ENCODE measurements at regions not wholly inside any gene's neighbourhood (a gene's known extent, or its start where the extent isn't known, plus 50 kb on each side); places are given as distances from the start of the nearest gene placed in this dataset.

GRCh38 chr11:33618956-33619355, 81.7 kb downstream of the C11orf91 start:
- Histone ChIP-seq H3K36me3 (ENCODE audit: control insufficient read depth, insufficient read depth, low read length) (no peaks in the 10 kb centered on the region), H2AFZ (ENCODE audit: low read depth, low read length) (no peak overlapping the region), H3K4me3 (no peak overlapping the region), H4K20me1 (replicated peaks; ENCODE audit: control insufficient read depth, insufficient read depth, low read length) (no peaks in the 10 kb centered on the region; the same call in 1 of the 2 replicates), H3K9me1 (ENCODE audit: control insufficient read depth, insufficient read depth, low read length) (no peaks in the 10 kb centered on the region), H3K4me1 (replicated peaks in 1 of 2; ENCODE audit: control insufficient read depth in 2 of 2, insufficient read depth in 2 of 2, low read length in 2 of 2) (no peaks in the 10 kb centered on the region), H3K79me2 (ENCODE audit: control insufficient read depth, insufficient read depth, low read length) (no peaks in the 10 kb centered on the region), H3K9me3 (replicated peaks; ENCODE audit: control insufficient read depth, insufficient read depth, low read depth, low read length) (no peaks in the 10 kb centered on the region), H3K4me2 (ENCODE audit: insufficient read depth, low read length) (no peak overlapping the region), H3K27me3 (ENCODE audit: control insufficient read depth in 2 of 2, insufficient read depth in 2 of 2, low read length in 2 of 2) (peaks cover 14% of the 10 kb centered on the region in 2 experiments; a peak in 4 of 5 replicates), H3K9ac (ENCODE audit: insufficient read depth in 1 of 2, low read depth in 2 of 2, low read length in 2 of 2) (no peak overlapping the region), H3K27ac (ENCODE audit: extremely low read depth, low read depth, low read length) (no peak overlapping the region)
- 0% methylated on average over 7 of the region's 7 CpGs for WGBS (ENCODE audit: insufficient coverage, low coverage, missing lambda C conversion rate)
- intact Hi-C loops (cut with micrococcal nuclease), result no loop called here
- no peak for DNase-seq (ENCODE audit: extremely low read depth in 1 of 4, low spot score in 3 of 4)
- in situ Hi-C loops (cut with MboI), result no loop called here
- ChIA-PET POLR2A (interaction anchor here (1.3 kb wide), 1 partner anchor 14 kb away, joined by 3 read pairs; no protein-coding TSS in a partner anchor), CTCF (ENCODE audit: low intra/inter-chr PET ratio) (no interaction called here)
- ATAC-seq, result no peak
- no TSS peak for BruUV-seq (replicated peaks)
- TF ChIP-seq, protein P1, sequence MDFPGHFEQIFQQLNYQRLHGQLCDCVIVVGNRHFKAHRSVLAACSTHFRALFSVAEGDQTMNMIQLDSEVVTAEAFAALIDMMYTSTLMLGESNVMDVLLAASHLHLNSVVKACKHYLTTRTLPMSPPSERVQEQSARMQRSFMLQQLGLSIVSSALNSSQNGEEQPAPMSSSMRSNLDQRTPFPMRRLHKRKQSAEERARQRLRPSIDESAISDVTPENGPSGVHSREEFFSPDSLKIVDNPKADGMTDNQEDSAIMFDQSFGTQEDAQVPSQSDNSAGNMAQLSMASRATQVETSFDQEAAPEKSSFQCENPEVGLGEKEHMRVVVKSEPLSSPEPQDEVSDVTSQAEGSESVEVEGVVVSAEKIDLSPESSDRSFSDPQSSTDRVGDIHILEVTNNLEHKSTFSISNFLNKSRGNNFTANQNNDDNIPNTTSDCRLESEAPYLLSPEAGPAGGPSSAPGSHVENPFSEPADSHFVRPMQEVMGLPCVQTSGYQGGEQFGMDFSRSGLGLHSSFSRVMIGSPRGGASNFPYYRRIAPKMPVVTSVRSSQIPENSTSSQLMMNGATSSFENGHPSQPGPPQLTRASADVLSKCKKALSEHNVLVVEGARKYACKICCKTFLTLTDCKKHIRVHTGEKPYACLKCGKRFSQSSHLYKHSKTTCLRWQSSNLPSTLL (IDR thresholded peaks at IDR 0.05), result no peak
- TF ChIP-seq SMARCA5 (IDR thresholded peaks at IDR 0.05), result no peak
- TF ChIP-seq, protein P2, sequence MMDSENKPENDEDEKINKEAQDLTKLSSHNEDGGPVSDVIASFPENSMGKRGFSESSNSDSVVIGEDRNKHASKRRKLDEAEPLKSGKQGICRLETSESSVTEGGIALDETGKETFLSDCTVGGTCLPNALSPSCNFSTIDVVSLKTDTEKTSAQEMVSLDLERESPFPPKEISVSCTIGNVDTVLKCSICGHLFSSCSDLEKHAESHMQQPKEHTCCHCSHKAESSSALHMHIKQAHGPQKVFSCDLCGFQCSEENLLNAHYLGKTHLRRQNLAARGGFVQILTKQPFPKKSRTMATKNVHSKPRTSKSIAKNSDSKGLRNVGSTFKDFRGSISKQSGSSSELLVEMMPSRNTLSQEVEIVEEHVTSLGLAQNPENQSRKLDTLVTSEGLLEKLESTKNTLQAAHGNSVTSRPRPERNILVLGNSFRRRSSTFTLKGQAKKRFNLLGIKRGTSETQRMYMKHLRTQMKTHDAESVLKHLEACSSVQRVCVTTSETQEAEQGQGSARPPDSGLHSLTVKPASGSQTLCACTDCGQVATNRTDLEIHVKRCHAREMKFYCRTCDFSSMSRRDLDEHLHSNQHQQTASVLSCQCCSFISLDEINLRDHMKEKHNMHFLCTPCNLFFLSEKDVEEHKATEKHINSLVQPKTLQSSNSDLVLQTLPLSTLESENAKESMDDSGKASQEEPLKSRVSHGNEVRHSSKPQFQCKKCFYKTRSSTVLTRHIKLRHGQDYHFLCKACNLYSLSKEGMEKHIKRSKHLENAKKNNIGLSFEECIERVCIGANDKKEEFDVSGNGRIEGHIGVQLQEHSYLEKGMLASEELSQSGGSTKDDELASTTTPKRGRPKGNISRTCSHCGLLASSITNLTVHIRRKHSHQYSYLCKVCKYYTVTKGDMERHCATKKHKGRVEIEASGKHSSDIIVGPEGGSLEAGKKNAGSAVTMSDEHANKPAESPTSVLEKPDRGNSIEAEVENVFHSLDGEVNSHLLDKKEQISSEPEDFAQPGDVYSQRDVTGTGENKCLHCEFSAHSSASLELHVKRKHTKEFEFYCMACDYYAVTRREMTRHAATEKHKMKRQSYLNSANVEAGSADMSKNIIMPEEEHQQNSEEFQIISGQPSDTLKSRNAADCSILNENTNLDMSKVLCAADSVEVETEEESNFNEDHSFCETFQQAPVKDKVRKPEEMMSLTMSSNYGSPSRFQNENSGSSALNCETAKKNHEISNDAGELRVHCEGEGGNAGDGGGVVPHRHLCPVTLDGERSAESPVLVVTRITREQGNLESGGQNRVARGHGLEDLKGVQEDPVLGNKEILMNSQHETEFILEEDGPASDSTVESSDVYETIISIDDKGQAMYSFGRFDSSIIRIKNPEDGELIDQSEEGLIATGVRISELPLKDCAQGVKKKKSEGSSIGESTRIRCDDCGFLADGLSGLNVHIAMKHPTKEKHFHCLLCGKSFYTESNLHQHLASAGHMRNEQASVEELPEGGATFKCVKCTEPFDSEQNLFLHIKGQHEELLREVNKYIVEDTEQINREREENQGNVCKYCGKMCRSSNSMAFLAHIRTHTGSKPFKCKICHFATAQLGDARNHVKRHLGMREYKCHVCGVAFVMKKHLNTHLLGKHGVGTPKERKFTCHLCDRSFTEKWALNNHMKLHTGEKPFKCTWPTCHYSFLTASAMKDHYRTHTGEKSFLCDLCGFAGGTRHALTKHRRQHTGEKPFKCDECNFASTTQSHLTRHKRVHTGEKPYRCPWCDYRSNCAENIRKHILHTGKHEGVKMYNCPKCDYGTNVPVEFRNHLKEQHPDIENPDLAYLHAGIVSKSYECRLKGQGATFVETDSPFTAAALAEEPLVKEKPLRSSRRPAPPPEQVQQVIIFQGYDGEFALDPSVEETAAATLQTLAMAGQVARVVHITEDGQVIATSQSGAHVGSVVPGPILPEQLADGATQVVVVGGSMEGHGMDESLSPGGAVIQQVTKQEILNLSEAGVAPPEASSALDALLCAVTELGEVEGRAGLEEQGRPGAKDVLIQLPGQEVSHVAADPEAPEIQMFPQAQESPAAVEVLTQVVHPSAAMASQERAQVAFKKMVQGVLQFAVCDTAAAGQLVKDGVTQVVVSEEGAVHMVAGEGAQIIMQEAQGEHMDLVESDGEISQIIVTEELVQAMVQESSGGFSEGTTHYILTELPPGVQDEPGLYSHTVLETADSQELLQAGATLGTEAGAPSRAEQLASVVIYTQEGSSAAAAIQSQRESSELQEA (IDR thresholded peaks at IDR 0.05; ENCODE audit: low read depth), result no peak
- TF ChIP-seq, protein P3, sequence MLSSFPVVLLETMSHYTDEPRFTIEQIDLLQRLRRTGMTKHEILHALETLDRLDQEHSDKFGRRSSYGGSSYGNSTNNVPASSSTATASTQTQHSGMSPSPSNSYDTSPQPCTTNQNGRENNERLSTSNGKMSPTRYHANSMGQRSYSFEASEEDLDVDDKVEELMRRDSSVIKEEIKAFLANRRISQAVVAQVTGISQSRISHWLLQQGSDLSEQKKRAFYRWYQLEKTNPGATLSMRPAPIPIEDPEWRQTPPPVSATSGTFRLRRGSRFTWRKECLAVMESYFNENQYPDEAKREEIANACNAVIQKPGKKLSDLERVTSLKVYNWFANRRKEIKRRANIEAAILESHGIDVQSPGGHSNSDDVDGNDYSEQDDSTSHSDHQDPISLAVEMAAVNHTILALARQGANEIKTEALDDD (IDR thresholded peaks at IDR 0.05), result no peak
- TF ChIP-seq, protein P4, sequence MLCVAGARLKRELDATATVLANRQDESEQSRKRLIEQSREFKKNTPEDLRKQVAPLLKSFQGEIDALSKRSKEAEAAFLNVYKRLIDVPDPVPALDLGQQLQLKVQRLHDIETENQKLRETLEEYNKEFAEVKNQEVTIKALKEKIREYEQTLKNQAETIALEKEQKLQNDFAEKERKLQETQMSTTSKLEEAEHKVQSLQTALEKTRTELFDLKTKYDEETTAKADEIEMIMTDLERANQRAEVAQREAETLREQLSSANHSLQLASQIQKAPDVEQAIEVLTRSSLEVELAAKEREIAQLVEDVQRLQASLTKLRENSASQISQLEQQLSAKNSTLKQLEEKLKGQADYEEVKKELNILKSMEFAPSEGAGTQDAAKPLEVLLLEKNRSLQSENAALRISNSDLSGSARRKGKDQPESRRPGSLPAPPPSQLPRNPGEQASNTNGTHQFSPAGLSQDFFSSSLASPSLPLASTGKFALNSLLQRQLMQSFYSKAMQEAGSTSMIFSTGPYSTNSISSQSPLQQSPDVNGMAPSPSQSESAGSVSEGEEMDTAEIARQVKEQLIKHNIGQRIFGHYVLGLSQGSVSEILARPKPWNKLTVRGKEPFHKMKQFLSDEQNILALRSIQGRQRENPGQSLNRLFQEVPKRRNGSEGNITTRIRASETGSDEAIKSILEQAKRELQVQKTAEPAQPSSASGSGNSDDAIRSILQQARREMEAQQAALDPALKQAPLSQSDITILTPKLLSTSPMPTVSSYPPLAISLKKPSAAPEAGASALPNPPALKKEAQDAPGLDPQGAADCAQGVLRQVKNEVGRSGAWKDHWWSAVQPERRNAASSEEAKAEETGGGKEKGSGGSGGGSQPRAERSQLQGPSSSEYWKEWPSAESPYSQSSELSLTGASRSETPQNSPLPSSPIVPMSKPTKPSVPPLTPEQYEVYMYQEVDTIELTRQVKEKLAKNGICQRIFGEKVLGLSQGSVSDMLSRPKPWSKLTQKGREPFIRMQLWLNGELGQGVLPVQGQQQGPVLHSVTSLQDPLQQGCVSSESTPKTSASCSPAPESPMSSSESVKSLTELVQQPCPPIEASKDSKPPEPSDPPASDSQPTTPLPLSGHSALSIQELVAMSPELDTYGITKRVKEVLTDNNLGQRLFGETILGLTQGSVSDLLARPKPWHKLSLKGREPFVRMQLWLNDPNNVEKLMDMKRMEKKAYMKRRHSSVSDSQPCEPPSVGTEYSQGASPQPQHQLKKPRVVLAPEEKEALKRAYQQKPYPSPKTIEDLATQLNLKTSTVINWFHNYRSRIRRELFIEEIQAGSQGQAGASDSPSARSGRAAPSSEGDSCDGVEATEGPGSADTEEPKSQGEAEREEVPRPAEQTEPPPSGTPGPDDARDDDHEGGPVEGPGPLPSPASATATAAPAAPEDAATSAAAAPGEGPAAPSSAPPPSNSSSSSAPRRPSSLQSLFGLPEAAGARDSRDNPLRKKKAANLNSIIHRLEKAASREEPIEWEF (CRISPR knock-in tag; IDR thresholded peaks at IDR 0.05), result no peak
- FAIRE-seq, result no peak

Data from K562 (cell line).